ENCODE measurements at regions not wholly inside any gene's neighbourhood (a gene's known extent, or its start where the extent isn't known, plus 50 kb on each side); places are given as distances from the start of the nearest gene placed in this dataset.

DNA sequence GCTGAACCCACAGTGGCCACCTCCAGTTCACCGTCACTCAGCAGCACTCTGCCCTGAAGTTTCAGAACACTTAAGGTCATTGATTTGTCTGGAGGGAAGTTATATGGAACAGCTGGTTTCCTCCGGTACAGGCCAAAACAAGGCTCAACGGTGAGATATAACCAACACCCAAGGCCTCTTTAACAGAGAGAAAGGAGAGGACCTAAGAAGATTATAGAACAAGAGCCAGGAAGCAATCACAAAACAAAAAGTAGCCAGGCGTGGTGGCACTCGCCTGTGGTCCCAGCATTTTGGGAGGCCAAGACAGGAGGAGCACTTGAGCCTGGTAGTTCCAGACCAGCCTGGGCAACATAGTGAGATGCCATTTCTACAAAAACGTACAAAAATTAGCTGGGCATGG is 290.7 kb downstream of the SKIDA1 start:
- Mint-ChIP-seq H3K27me3 (ENCODE audit: unreplicated experiment) (peaks cover 3% of the 10 kb centered on the region), H3K4me1 (ENCODE audit: low read depth, unreplicated experiment) (no peaks in the 10 kb centered on the region), H3K9me3 (ENCODE audit: unreplicated experiment) (no peaks in the 10 kb centered on the region), H3K4me3 (ENCODE audit: unreplicated experiment) (no peak overlapping the region), H3K27ac (ENCODE audit: unreplicated experiment) (no peak overlapping the region), H3K36me3 (ENCODE audit: unreplicated experiment) (no peaks in the 10 kb centered on the region)
- no peak for DNase-seq
- TF ChIP-seq, protein P1, sequence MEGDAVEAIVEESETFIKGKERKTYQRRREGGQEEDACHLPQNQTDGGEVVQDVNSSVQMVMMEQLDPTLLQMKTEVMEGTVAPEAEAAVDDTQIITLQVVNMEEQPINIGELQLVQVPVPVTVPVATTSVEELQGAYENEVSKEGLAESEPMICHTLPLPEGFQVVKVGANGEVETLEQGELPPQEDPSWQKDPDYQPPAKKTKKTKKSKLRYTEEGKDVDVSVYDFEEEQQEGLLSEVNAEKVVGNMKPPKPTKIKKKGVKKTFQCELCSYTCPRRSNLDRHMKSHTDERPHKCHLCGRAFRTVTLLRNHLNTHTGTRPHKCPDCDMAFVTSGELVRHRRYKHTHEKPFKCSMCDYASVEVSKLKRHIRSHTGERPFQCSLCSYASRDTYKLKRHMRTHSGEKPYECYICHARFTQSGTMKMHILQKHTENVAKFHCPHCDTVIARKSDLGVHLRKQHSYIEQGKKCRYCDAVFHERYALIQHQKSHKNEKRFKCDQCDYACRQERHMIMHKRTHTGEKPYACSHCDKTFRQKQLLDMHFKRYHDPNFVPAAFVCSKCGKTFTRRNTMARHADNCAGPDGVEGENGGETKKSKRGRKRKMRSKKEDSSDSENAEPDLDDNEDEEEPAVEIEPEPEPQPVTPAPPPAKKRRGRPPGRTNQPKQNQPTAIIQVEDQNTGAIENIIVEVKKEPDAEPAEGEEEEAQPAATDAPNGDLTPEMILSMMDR (IDR thresholded peaks at IDR 0.05; ENCODE audit: partially characterized antibody, unreplicated experiment): no peak

DNA sequence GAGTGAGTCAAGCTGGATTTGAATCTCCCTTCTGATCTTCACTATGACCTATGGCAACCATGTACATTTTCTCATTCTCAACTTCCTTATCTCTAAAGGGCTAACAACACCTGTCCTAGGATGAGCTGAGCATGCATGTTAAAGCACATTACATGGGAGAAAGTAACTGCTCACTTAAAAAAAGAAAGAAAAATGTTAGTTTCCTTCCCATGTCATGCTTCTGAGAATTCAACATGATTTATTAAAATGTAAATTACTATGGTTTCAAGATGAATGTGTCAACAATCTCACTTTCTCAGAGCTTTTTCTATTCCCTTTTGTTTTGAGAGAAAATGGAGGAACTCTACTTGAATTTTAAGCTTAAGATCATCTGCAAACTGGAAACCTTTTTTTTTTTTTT is 295.3 kb downstream of the SKIDA1 start:
- no peaks in the 10 kb centered on the region for H3K4me1 Mint-ChIP-seq (ENCODE audit: low read depth, unreplicated experiment)
- no peak overlapping the region for H3K27ac Mint-ChIP-seq (ENCODE audit: unreplicated experiment)
- TF ChIP-seq, protein P1 (IDR thresholded peaks at IDR 0.05; ENCODE audit: partially characterized antibody, unreplicated experiment): no peak
- H3K36me3 Mint-ChIP-seq (ENCODE audit: unreplicated experiment): no peaks in the 10 kb centered on the region
- H3K27me3 Mint-ChIP-seq (ENCODE audit: unreplicated experiment): peaks cover 2% of the 10 kb centered on the region
- no peak overlapping the region for H3K4me3 Mint-ChIP-seq (ENCODE audit: unreplicated experiment)
- DNase-seq: no peak
- no peaks in the 10 kb centered on the region for H3K9me3 Mint-ChIP-seq (ENCODE audit: unreplicated experiment)

DNA sequence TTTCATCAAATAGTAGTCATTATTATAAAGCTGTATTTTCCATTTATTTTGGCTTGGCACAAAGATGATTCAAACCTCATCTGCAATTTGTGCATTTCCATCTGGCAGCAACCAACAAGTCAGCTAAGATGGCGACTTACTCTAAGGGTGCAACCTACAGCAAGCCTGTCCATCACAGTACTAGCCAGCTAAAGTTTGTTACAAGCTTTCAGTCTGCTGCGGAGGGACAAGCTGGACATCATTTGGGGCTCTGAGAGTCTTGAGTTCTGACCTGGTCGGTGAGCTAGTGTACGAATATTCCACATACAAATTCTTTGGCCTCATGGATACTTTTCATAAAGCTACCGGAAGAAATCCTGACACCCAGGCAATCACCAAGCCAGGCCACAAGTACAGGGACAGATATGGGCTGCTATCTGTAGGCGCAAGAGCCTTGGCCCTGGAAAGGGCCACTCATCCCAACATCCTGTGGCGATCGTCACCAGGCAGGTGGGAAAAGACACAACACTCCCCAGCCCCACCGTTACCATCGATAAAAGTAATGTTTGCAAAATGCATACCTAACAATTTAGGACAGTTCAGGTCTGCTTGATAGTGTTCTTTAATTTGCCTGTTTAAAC is 307.6 kb downstream of the SKIDA1 start:
- DNase-seq: no peak
- H3K27ac Mint-ChIP-seq (ENCODE audit: unreplicated experiment): no peak overlapping the region
- peaks cover 2% of the 10 kb centered on the region for H3K27me3 Mint-ChIP-seq (ENCODE audit: unreplicated experiment)
- no peaks in the 10 kb centered on the region for H3K4me1 Mint-ChIP-seq (ENCODE audit: low read depth, unreplicated experiment)
- H3K4me3 Mint-ChIP-seq (ENCODE audit: unreplicated experiment): no peak overlapping the region
- no peaks in the 10 kb centered on the region for H3K9me3 Mint-ChIP-seq (ENCODE audit: unreplicated experiment)
- no peaks in the 10 kb centered on the region for H3K36me3 Mint-ChIP-seq (ENCODE audit: unreplicated experiment)
- TF ChIP-seq, protein P1 (IDR thresholded peaks at IDR 0.05; ENCODE audit: partially characterized antibody, unreplicated experiment): no peak

DNA sequence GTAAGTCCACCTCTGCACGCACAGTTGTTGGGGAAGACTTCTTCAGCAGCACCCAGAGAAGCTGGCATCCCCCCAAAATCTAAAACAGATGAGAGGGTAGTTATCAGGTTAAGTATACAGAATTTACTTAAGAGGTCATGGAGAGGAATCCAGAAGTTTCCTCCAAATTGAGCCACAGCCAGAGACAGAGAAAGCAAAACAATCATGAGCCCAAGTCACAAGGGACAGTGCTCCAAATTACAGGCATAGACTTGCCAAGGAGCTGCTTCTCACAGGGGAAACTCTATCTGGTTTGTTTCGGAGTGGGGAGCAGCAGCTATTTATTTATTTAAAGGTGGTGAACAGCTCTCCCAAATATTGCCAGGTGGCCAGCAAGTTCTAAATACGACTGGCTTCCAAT is 308.4 kb downstream of the SKIDA1 start:
- Mint-ChIP-seq H3K4me3 (ENCODE audit: unreplicated experiment) (no peak overlapping the region), H3K27me3 (ENCODE audit: unreplicated experiment) (peaks cover 2% of the 10 kb centered on the region), H3K9me3 (ENCODE audit: unreplicated experiment) (no peaks in the 10 kb centered on the region), H3K36me3 (ENCODE audit: unreplicated experiment) (no peaks in the 10 kb centered on the region), H3K4me1 (ENCODE audit: low read depth, unreplicated experiment) (no peaks in the 10 kb centered on the region), H3K27ac (ENCODE audit: unreplicated experiment) (no peak overlapping the region)
- TF ChIP-seq, protein P1 (IDR thresholded peaks at IDR 0.05; ENCODE audit: partially characterized antibody, unreplicated experiment): no peak
- DNase-seq: no peak

DNA sequence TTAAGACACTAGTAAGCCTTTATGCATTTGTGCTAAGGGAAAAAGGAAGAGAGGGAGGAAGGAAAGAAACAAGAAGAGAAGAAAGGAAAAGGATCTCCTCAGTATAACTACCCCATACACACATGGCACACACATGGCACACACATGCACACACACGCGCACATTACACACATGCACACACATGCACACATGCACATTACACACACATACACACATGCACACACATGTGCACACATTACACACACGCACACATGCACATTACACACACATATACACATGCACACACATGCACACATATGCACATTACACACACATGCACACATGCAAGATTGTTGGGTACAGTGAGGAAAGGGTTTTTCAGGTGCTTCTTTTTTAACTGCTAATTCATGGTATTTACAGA is 311.2 kb downstream of the SKIDA1 start:
- Mint-ChIP-seq H3K27me3 (ENCODE audit: unreplicated experiment) (peaks cover 2% of the 10 kb centered on the region), H3K27ac (ENCODE audit: unreplicated experiment) (no peak overlapping the region), H3K36me3 (ENCODE audit: unreplicated experiment) (no peaks in the 10 kb centered on the region), H3K4me1 (ENCODE audit: low read depth, unreplicated experiment) (no peaks in the 10 kb centered on the region), H3K9me3 (ENCODE audit: unreplicated experiment) (no peaks in the 10 kb centered on the region), H3K4me3 (ENCODE audit: unreplicated experiment) (no peak overlapping the region)
- no peak for DNase-seq
- TF ChIP-seq, protein P1 (IDR thresholded peaks at IDR 0.05; ENCODE audit: partially characterized antibody, unreplicated experiment): no peak
